ENCODE measurements at regions not wholly inside any gene's neighbourhood (a gene's known extent, or its start where the extent isn't known, plus 50 kb on each side); places are given as distances from the start of the nearest gene placed in this dataset.

- no peaks in the 10 kb centered on the region for H3K27me3 ChIP-seq
- no peaks in the 10 kb centered on the region for H4K20me1 ChIP-seq (ENCODE audit: low read depth)
- no peak overlapping the region for H3K4me2 ChIP-seq
- Mint-ChIP-seq H3K27ac (no peak overlapping the region), H3K4me3 (no peak overlapping the region), H3K4me1 (no peaks in the 10 kb centered on the region), H3K36me3 (no peaks in the 10 kb centered on the region), H3K9me3 (no peaks in the 10 kb centered on the region), H3K27me3 (ENCODE audit: insufficient read depth, low read depth) (no peaks in the 10 kb centered on the region)
- H3K9ac ChIP-seq = no peak overlapping the region
- no peaks in the 10 kb centered on the region for H3K4me1 ChIP-seq
- H3F3A ChIP-seq (ENCODE audit: low read depth) = no peaks in the 10 kb centered on the region
- DNase-seq (ENCODE audit: low spot score) = no peak
- H3K9me3 ChIP-seq (ENCODE audit: low read depth) = no peaks in the 10 kb centered on the region
- no peaks in the 10 kb centered on the region for H3K79me2 ChIP-seq (ENCODE audit: low read depth)
- no peak overlapping the region for H2AFZ ChIP-seq (replicated peaks)
- no peak overlapping the region for H3K27ac ChIP-seq
- H3K4me3 ChIP-seq = no peak overlapping the region
- no peaks in the 10 kb centered on the region for H3K36me3 ChIP-seq
- no peak for TF ChIP-seq EZH2phosphoT487 (IDR thresholded peaks at IDR 0.05)
- no peak for TF ChIP-seq CTCF (IDR thresholded peaks at IDR 0.05)
- TF ChIP-seq EZH2 (IDR thresholded peaks at IDR 0.05) = no peak
Measured at GRCh38 chr1:106185089-106185488, 871.4 kb upstream of the PRMT6 start.

- TF ChIP-seq EZH2phosphoT487 (IDR thresholded peaks at IDR 0.05) (no peak), CTCF (IDR thresholded peaks at IDR 0.05) (peak; percentile 18)
Measured at GRCh38 chr1:106189780-106190179, 866.7 kb upstream of the PRMT6 start.

GRCh38 chr1:106194206-106194605 is 862.3 kb upstream of the PRMT6 start:
- Histone ChIP-seq H3K4me1 (no peaks in the 10 kb centered on the region), H3K4me2 (no peak overlapping the region), H3K36me3 (no peaks in the 10 kb centered on the region), H3K4me3 (no peak overlapping the region), H3K27ac (no peak overlapping the region), H3K9me3 (ENCODE audit: low read depth) (no peaks in the 10 kb centered on the region), H3K79me2 (ENCODE audit: low read depth) (no peaks in the 10 kb centered on the region), H3K9ac (no peak overlapping the region), H2AFZ (replicated peaks) (no peak overlapping the region), H3F3A (ENCODE audit: low read depth) (no peaks in the 10 kb centered on the region), H3K27me3 (no peaks in the 10 kb centered on the region), H4K20me1 (ENCODE audit: low read depth) (no peaks in the 10 kb centered on the region)
- Mint-ChIP-seq H3K9me3 (peaks cover 26% of the 10 kb centered on the region), H3K4me3 (no peak overlapping the region), H3K36me3 (no peaks in the 10 kb centered on the region), H3K27ac (no peak overlapping the region), H3K4me1 (no peaks in the 10 kb centered on the region), H3K27me3 (ENCODE audit: insufficient read depth, low read depth) (peaks cover 2% of the 10 kb centered on the region)
- no peak for TF ChIP-seq EZH2phosphoT487 (IDR thresholded peaks at IDR 0.05)
- TF ChIP-seq CTCF (IDR thresholded peaks at IDR 0.05) = peak; percentile 14
- no peak for TF ChIP-seq EZH2 (IDR thresholded peaks at IDR 0.05)
- DNase-seq (ENCODE audit: low spot score) = no peak

More at GRCh38 chr1:106189780-106190179, 866.7 kb upstream of the PRMT6 start:
- Histone ChIP-seq H3K79me2 (ENCODE audit: low read depth) (no peaks in the 10 kb centered on the region), H3K9me3 (ENCODE audit: low read depth) (no peaks in the 10 kb centered on the region), H3K9ac (no peak overlapping the region), H3F3A (ENCODE audit: low read depth) (no peaks in the 10 kb centered on the region), H3K27me3 (no peaks in the 10 kb centered on the region), H3K4me3 (no peak overlapping the region), H3K36me3 (no peaks in the 10 kb centered on the region), H3K27ac (no peak overlapping the region), H4K20me1 (ENCODE audit: low read depth) (no peaks in the 10 kb centered on the region), H3K4me1 (no peaks in the 10 kb centered on the region), H2AFZ (replicated peaks) (no peak overlapping the region), H3K4me2 (no peak overlapping the region)
- no peaks in the 10 kb centered on the region for H3K36me3 Mint-ChIP-seq
- no peak for DNase-seq (ENCODE audit: low spot score)
- peaks cover 2% of the 10 kb centered on the region for H3K27me3 Mint-ChIP-seq (ENCODE audit: insufficient read depth, low read depth)
- no peaks in the 10 kb centered on the region for H3K4me1 Mint-ChIP-seq
- no peak overlapping the region for H3K27ac Mint-ChIP-seq
- H3K4me3 Mint-ChIP-seq = no peak overlapping the region
- H3K9me3 Mint-ChIP-seq = peaks cover 20% of the 10 kb centered on the region
